ENCODE measurements at regions not wholly inside any gene's neighbourhood (a gene's known extent, or its start where the extent isn't known, plus 50 kb on each side); places are given as distances from the start of the nearest gene placed in this dataset.

- 90% methylated on average over 2 of the region's 2 CpGs for WGBS
Measured at GRCh38 chr6:25025919-25026301, 90.2 kb upstream of the RIPOR2 start.

GRCh38 chr6:25026723-25027122, 91.0 kb upstream of the RIPOR2 start:
- Histone ChIP-seq H3K4me3 (ENCODE audit: low read length) (no peak overlapping the region), H3K27me3 (ENCODE audit: insufficient read depth, low read length) (no peaks in the 10 kb centered on the region), H3K36me3 (ENCODE audit: insufficient read depth, low read length) (no peaks in the 10 kb centered on the region), H3K9ac (ENCODE audit: low read depth, low read length) (no peak overlapping the region), H3K27ac (ENCODE audit: low read depth, low read length) (no peak overlapping the region), H3K4me1 (ENCODE audit: insufficient read depth, low read length) (peaks cover 23% of the 10 kb centered on the region), H3K9me3 (ENCODE audit: insufficient read depth, low read depth, low read length) (no peaks in the 10 kb centered on the region)
- WGBS: 82% methylated on average over 2 of the region's 2 CpGs

More at GRCh38 chr6:25025919-25026301, 90.2 kb upstream of the RIPOR2 start:
- no peak overlapping the region for H3K4me3 ChIP-seq (ENCODE audit: low read length)
- no peak overlapping the region for H3K9ac ChIP-seq (ENCODE audit: low read depth, low read length)
- H3K27ac ChIP-seq (ENCODE audit: low read depth, low read length): no peak overlapping the region
- H3K36me3 ChIP-seq (ENCODE audit: insufficient read depth, low read length): no peaks in the 10 kb centered on the region
- H3K4me1 ChIP-seq (ENCODE audit: insufficient read depth, low read length): peaks cover 23% of the 10 kb centered on the region
- no peaks in the 10 kb centered on the region for H3K27me3 ChIP-seq (ENCODE audit: insufficient read depth, low read length)
- no peaks in the 10 kb centered on the region for H3K9me3 ChIP-seq (ENCODE audit: insufficient read depth, low read depth, low read length)

GRCh38 chr6:25027221-25027916, 91.6 kb upstream of the RIPOR2 start:
- Histone ChIP-seq H3K9ac (ENCODE audit: low read depth, low read length) (no peak overlapping the region), H3K36me3 (ENCODE audit: insufficient read depth, low read length) (no peaks in the 10 kb centered on the region), H3K4me3 (ENCODE audit: low read length) (no peak overlapping the region), H3K27me3 (ENCODE audit: insufficient read depth, low read length) (no peaks in the 10 kb centered on the region), H3K27ac (ENCODE audit: low read depth, low read length) (no peak overlapping the region), H3K9me3 (ENCODE audit: insufficient read depth, low read depth, low read length) (no peaks in the 10 kb centered on the region), H3K4me1 (ENCODE audit: insufficient read depth, low read length) (peaks cover 23% of the 10 kb centered on the region)
- 86% methylated on average over 31 of the region's 31 CpGs for WGBS

- 95% methylated on average over 1 of the region's 1 CpG for WGBS
- H3K27me3 ChIP-seq (ENCODE audit: insufficient read depth, low read length): no peaks in the 10 kb centered on the region
- H3K27ac ChIP-seq (ENCODE audit: low read depth, low read length): no peak overlapping the region
- H3K4me3 ChIP-seq (ENCODE audit: low read length): no peak overlapping the region
- H3K9ac ChIP-seq (ENCODE audit: low read depth, low read length): no peak overlapping the region
- H3K36me3 ChIP-seq (ENCODE audit: insufficient read depth, low read length): no peaks in the 10 kb centered on the region
- H3K4me1 ChIP-seq (ENCODE audit: insufficient read depth, low read length): peaks cover 23% of the 10 kb centered on the region
- no peaks in the 10 kb centered on the region for H3K9me3 ChIP-seq (ENCODE audit: insufficient read depth, low read depth, low read length)
Measured at GRCh38 chr6:25028328-25028727, 92.6 kb upstream of the RIPOR2 start.

GRCh38 chr6:25032934-25033333, 97.2 kb upstream of the RIPOR2 start:
- no peak overlapping the region for H3K4me3 ChIP-seq (ENCODE audit: low read length)
- no peak overlapping the region for H3K9ac ChIP-seq (ENCODE audit: low read depth, low read length)
- no peaks in the 10 kb centered on the region for H3K36me3 ChIP-seq (ENCODE audit: insufficient read depth, low read length)
- no peak overlapping the region for H3K27ac ChIP-seq (ENCODE audit: low read depth, low read length)
- no peaks in the 10 kb centered on the region for H3K9me3 ChIP-seq (ENCODE audit: insufficient read depth, low read depth, low read length)
- H3K27me3 ChIP-seq (ENCODE audit: insufficient read depth, low read length): no peaks in the 10 kb centered on the region
- WGBS: 96% methylated on average over 8 of the region's 8 CpGs
- H3K4me1 ChIP-seq (ENCODE audit: insufficient read depth, low read length): no peaks in the 10 kb centered on the region

- Histone ChIP-seq H3K4me3 (ENCODE audit: low read length) (no peak overlapping the region), H3K9me3 (ENCODE audit: insufficient read depth, low read depth, low read length) (no peaks in the 10 kb centered on the region), H3K27me3 (ENCODE audit: insufficient read depth, low read length) (no peaks in the 10 kb centered on the region), H3K27ac (ENCODE audit: low read depth, low read length) (no peak overlapping the region), H3K4me1 (ENCODE audit: insufficient read depth, low read length) (no peaks in the 10 kb centered on the region), H3K36me3 (ENCODE audit: insufficient read depth, low read length) (no peaks in the 10 kb centered on the region), H3K9ac (ENCODE audit: low read depth, low read length) (no peak overlapping the region)
- 85% methylated on average over 2 of the region's 3 CpGs for WGBS
Measured at GRCh38 chr6:25034431-25034921, 98.7 kb upstream of the RIPOR2 start.

DNA sequence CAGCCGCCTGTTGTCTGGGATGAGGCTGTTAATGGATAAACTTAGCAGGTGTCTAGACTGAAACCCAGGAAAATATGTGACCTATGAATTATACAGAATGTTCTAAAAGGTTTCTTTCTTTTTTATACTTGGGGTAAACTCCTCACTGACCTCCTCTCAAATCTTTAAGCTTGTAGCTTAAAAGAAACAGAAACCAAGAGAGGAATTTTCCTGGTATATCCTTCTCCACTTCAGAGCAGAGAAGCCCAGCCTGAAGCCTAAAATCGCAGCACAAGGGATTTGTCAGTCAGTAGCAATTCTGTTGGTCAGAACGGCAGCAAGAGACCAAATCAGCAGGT, 99.4 kb upstream of the RIPOR2 start:
- Histone ChIP-seq H3K4me1 (ENCODE audit: insufficient read depth, low read length) (no peaks in the 10 kb centered on the region), H3K9me3 (ENCODE audit: insufficient read depth, low read depth, low read length) (no peaks in the 10 kb centered on the region), H3K9ac (ENCODE audit: low read depth, low read length) (no peak overlapping the region), H3K27ac (ENCODE audit: low read depth, low read length) (no peak overlapping the region), H3K4me3 (ENCODE audit: low read length) (no peak overlapping the region), H3K27me3 (ENCODE audit: insufficient read depth, low read length) (no peaks in the 10 kb centered on the region), H3K36me3 (ENCODE audit: insufficient read depth, low read length) (no peaks in the 10 kb centered on the region)
- 81% methylated on average over 3 of the region's 3 CpGs for WGBS

DNA sequence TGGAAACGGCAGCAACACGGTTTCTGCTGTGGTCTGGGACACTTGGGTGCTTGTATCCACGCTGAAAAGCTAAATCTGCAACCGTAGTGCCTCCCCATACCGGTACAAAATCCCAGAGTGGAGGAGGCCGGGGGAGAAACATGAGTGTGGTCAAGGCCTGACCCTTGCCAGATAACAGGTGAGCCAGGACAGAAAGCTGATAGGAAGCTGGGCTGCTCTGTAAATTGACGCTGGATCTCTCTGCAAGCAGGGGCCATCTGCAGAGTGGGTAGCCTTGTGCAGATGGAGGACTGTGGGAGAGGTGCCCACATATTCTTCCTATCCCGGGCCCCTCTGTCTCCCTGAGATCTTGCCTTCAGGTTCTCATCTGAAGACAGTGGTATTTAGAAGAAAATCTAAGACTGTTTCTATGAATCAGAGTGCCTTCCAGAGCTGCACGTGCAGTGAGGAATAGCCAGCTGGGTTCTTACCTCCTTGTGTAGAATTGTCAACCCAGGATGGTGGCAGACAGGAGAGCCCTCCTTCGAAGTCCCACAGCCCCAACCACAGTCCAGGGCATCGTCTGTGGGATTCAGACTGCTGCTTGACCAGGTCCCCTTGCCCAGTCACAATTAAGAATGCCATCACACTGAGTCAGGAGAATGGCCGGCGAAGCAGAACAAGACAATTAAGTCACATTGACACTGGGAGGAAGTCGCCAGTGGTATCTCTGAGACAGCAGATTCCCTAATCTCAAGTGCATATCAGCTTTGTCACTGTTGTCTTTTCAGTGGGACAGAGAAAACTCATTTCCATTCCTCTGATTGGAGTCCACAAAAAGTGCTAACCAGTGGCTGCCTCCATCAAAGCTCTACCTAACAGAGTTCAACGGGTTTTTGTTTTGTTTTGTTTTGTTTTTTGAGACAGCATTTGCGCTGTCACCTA, 100.0 kb upstream of the RIPOR2 start:
- no peak overlapping the region for H3K9ac ChIP-seq (ENCODE audit: low read depth, low read length)
- no peaks in the 10 kb centered on the region for H3K36me3 ChIP-seq (ENCODE audit: insufficient read depth, low read length)
- H3K27ac ChIP-seq (ENCODE audit: low read depth, low read length): no peak overlapping the region
- no peaks in the 10 kb centered on the region for H3K4me1 ChIP-seq (ENCODE audit: insufficient read depth, low read length)
- no peaks in the 10 kb centered on the region for H3K27me3 ChIP-seq (ENCODE audit: insufficient read depth, low read length)
- H3K4me3 ChIP-seq (ENCODE audit: low read length): no peak overlapping the region
- WGBS: 82% methylated on average over 16 of the region's 16 CpGs
- no peaks in the 10 kb centered on the region for H3K9me3 ChIP-seq (ENCODE audit: insufficient read depth, low read depth, low read length)

DNA sequence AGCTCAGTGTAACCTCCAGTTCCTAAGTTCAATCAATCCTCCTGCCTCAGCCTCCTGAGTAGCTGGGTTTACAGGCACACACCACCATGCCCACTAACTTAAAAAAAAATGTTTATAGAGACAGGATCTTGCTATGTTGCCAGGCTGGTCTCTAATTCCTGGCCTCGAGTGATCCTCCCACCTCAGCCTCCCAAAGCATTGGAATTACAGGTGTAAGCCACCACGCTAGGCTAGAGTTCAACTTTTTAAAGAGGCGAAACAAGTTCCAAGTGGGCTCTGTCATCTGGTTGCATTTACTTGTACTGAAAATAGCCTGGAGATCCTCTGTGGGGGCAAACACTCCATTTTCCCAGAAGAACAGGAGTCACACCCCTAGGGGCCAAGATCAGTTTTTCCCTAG, 100.7 kb upstream of the RIPOR2 start:
- Histone ChIP-seq H3K27me3 (ENCODE audit: insufficient read depth, low read length) (no peaks in the 10 kb centered on the region), H3K27ac (ENCODE audit: low read depth, low read length) (no peak overlapping the region), H3K9ac (ENCODE audit: low read depth, low read length) (no peak overlapping the region), H3K4me1 (ENCODE audit: insufficient read depth, low read length) (0 out of 2 replicates have a peak, but pooled peaks cover under 1% of the 10 kb centered on the region), H3K9me3 (ENCODE audit: insufficient read depth, low read depth, low read length) (no peaks in the 10 kb centered on the region), H3K36me3 (ENCODE audit: insufficient read depth, low read length) (no peaks in the 10 kb centered on the region), H3K4me3 (ENCODE audit: low read length) (no peak overlapping the region)
- WGBS: 93% methylated on average over 3 of the region's 3 CpGs

DNA sequence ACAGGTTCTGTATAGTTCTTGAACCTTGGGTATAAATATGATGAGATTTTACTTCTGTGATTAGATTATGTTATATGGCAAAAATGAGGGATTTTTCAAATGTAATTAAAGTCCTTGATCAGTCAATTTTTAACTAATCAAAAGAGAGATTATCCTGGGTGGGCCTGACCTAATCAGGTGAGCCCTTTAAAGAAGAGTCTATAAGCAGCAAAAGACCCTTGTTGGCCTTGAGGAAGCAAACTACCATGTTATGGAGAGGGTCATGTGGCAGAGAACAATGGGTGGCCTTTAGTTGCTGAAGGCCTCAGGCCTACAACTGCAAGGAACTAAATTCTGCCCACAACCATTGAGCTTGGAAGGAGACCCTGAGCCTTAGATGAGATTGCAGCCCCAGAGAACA, 102.5 kb upstream of the RIPOR2 start:
- H3K4me3 ChIP-seq (ENCODE audit: low read length): no peak overlapping the region
- no peak overlapping the region for H3K27ac ChIP-seq (ENCODE audit: low read depth, low read length)
- H3K9me3 ChIP-seq (ENCODE audit: insufficient read depth, low read depth, low read length): no peaks in the 10 kb centered on the region
- peaks cover 10% of the 10 kb centered on the region for H3K4me1 ChIP-seq (ENCODE audit: insufficient read depth, low read length)
- H3K9ac ChIP-seq (ENCODE audit: low read depth, low read length): no peak overlapping the region
- no peaks in the 10 kb centered on the region for H3K27me3 ChIP-seq (ENCODE audit: insufficient read depth, low read length)
- H3K36me3 ChIP-seq (ENCODE audit: insufficient read depth, low read length): no peaks in the 10 kb centered on the region

GRCh38 chr6:25038999-25039398, 103.2 kb upstream of the RIPOR2 start:
- H3K4me3 ChIP-seq (ENCODE audit: low read length): no peak overlapping the region
- H3K27me3 ChIP-seq (ENCODE audit: insufficient read depth, low read length): no peaks in the 10 kb centered on the region
- no peak overlapping the region for H3K9ac ChIP-seq (ENCODE audit: low read depth, low read length)
- H3K27ac ChIP-seq (ENCODE audit: low read depth, low read length): no peak overlapping the region
- H3K36me3 ChIP-seq (ENCODE audit: insufficient read depth, low read length): no peaks in the 10 kb centered on the region
- WGBS: 96% methylated on average over 5 of the region's 6 CpGs
- peaks cover 10% of the 10 kb centered on the region for H3K4me1 ChIP-seq (ENCODE audit: insufficient read depth, low read length)
- no peaks in the 10 kb centered on the region for H3K9me3 ChIP-seq (ENCODE audit: insufficient read depth, low read depth, low read length)

Data from HUES64 (cell line).